ENCODE measurements at regions not wholly inside any gene's neighbourhood (a gene's known extent, or its start where the extent isn't known, plus 50 kb on each side); places are given as distances from the start of the nearest gene placed in this dataset.

DNA sequence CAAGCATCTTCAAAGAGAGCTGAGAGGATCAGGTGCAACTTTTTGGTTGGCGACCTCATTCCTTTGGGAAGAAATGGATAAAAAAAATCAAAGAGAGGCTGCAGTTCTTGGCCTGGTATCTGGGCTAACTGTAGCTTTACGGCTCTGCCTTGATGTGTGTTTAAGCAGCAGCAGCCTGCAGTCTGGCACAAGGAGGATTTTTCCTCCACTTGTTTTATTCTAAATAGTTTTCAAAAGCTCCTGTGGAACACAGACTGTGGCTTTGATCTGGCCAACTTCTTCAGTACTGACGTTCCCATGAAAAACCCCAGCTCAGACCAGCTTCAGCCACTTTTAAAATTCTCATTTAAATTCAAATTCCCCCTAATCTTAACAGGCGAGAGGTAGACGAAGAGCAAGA is 137.3 kb downstream of the HDGFL1 start:
- Histone ChIP-seq H3K9me3 (no peaks in the 10 kb centered on the region), H3K4me3 (no peak overlapping the region), H3K27ac (no peak overlapping the region), H3K36me3 (no peaks in the 10 kb centered on the region), H3K4me1 (peaks cover 0 to 12% (median 0%) of the 10 kb centered on the region in 9 donors), H3K27me3 (no peaks in the 10 kb centered on the region)
- intact Hi-C loops (cut with DNase I), result no loop called here
- ATAC-seq (no peak), DNase-seq (no peak)
- 83 to 94% methylated on average over 5 of the region's 5 CpGs for WGBS, 2 donors
- TF ChIP-seq, protein P1, sequence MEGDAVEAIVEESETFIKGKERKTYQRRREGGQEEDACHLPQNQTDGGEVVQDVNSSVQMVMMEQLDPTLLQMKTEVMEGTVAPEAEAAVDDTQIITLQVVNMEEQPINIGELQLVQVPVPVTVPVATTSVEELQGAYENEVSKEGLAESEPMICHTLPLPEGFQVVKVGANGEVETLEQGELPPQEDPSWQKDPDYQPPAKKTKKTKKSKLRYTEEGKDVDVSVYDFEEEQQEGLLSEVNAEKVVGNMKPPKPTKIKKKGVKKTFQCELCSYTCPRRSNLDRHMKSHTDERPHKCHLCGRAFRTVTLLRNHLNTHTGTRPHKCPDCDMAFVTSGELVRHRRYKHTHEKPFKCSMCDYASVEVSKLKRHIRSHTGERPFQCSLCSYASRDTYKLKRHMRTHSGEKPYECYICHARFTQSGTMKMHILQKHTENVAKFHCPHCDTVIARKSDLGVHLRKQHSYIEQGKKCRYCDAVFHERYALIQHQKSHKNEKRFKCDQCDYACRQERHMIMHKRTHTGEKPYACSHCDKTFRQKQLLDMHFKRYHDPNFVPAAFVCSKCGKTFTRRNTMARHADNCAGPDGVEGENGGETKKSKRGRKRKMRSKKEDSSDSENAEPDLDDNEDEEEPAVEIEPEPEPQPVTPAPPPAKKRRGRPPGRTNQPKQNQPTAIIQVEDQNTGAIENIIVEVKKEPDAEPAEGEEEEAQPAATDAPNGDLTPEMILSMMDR (IDR thresholded peaks at IDR 0.05), result no peak

DNA sequence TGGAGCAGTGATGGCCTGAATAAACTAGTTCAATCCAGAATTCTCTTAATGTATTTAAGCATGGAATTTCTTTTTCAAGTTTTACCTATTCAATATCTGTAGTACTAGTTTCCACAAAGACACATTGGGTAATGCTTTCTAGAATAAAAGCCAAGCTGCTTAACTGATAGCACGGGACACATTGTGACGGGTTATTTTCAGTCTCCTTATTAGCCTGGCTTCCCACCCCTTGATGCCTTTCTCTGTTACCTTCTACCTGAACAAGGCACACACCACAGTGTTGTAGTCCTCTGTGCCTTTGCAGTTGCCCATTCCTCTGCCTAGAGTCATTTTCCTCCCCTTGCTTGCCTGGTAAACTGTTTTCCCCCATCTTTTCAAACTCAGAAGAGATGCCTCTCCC is 139.1 kb downstream of the HDGFL1 start:
- intact Hi-C loops (cut with DNase I), result no loop called here
- no peaks in the 10 kb centered on the region for H3K27me3 ChIP-seq
- no peak overlapping the region for H3K4me3 ChIP-seq
- ATAC-seq, result peak in 2 of 8 donors; percentile 51 to 73
- no peak for DNase-seq
- WGBS, 2 donors, result 54 to 55% methylated on average over 2 of the region's 2 CpGs
- H3K4me1 ChIP-seq, result peaks cover 0 to 12% (median 0%) of the 10 kb centered on the region in 9 donors
- H3K9me3 ChIP-seq, result no peaks in the 10 kb centered on the region
- H3K36me3 ChIP-seq, result no peaks in the 10 kb centered on the region
- TF ChIP-seq, protein P1 (IDR thresholded peaks at IDR 0.05), result no peak
- no peak overlapping the region for H3K27ac ChIP-seq

DNA sequence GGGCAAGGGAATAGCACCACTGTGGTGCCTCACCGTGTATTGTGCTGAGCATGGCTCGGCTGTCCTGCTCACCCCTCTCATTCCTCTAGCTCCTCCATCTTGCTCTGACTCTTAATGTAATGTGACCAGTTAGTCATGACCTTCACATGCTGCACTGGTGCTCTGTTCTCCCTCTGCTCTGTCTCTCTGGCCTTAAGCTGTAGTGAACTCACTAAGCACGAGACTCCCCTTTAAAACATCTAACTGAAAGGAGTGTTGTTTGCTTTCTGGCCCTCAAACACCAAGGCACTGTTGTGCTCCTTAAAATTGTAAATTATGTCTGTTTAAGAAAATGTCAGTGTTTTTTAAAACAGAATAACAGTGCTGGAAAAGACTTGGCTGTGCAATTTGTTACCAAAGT is 140.4 kb downstream of the HDGFL1 start:
- intact Hi-C loops (cut with DNase I), result no loop called here
- no peak overlapping the region for H3K27ac ChIP-seq
- no peaks in the 10 kb centered on the region for H3K36me3 ChIP-seq
- peaks cover 0 to 12% (median 0%) of the 10 kb centered on the region in 9 donors for H3K4me1 ChIP-seq
- TF ChIP-seq, protein P1 (IDR thresholded peaks at IDR 0.05), result no peak
- 93 to 95% methylated on average over 3 of the region's 3 CpGs for WGBS, 2 donors
- no peak overlapping the region for H3K4me3 ChIP-seq
- ATAC-seq (peak in 3 of 8 donors; percentile 37 to 55 (median 41)), DNase-seq (no peak)
- no peaks in the 10 kb centered on the region for H3K27me3 ChIP-seq
- H3K9me3 ChIP-seq, result no peaks in the 10 kb centered on the region

DNA sequence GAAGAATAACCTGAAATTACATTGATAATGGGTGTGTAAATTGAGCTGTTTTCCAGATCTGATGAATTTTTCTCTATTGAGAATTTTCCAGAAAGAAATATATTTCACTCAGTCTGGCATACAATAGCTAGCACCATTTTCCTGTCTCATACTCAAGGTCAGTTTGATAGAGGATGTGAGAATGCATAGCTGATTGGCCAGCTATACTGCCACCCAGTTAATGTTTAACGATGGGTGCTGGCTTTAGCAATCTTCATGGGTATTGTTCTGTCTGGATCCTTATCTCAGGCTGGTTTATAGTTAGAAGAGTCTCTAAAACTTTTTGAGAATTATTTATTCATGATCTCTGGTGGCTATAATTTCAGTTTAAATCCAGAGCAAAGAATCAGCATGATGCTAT is 147.4 kb downstream of the HDGFL1 start:
- Histone ChIP-seq H3K9me3 (peaks cover 0 to 10% (median 0%) of the 10 kb centered on the region in 11 donors), H3K4me3 (no peak overlapping the region), H3K27ac (no peak overlapping the region), H3K36me3 (no peaks in the 10 kb centered on the region), H3K27me3 (no peaks in the 10 kb centered on the region), H3K4me1 (no peaks in the 10 kb centered on the region)
- no peak for DNase-seq
- ATAC-seq, result no peak
- intact Hi-C loops (cut with DNase I), result no loop called here
- WGBS, 2 donors, result 63 to 82% methylated on average over 1 of the region's 1 CpG
- TF ChIP-seq, protein P1 (IDR thresholded peaks at IDR 0.05), result no peak
